H9 (cell line): ENCODE measurements at regions not wholly inside any gene's neighbourhood (a gene's known extent, or its start where the extent isn't known, plus 50 kb on each side); places are given as distances from the start of the nearest gene placed in this dataset.
"Not testable (repeated sequence)": the region's sequence is repeated elsewhere in the genome, so short reads cannot be mapped to it uniquely, and the experiment has no call there.

Source experiments
- DNase-seq: peaks from one replicate; pipeline ENCODE4 v3.0.0-alpha.2; 2017
- H2AFZ ChIP-seq: one replicate; pipeline ENCODE4 v1.6.1; 2013; ENCODE audit warnings: mild to moderate bottlenecking, low read length, control low read depth, moderate library complexity
- H2AK5ac ChIP-seq: 2 replicates; pipeline ENCODE4 v1.6.1; 2013; ENCODE audit warnings: low read length, control low read depth, mixed read lengths; ENCODE audit not compliant: insufficient read length
- H2BK120ac ChIP-seq: one replicate; pipeline ENCODE4 v1.6.1; 2013; ENCODE audit warnings: low read depth, mild to moderate bottlenecking, low read length, control low read depth, inconsistent platforms; ENCODE audit not compliant: poor library complexity, severe bottlenecking
- H2BK12ac ChIP-seq: 2 replicates; pipeline ENCODE4 v1.6.1; 2013; ENCODE audit warnings: low read length, control low read depth, mixed read lengths, low read depth; ENCODE audit not compliant: insufficient read length
- H2BK15ac ChIP-seq: 2 replicates; pipeline ENCODE4 v1.6.1; 2013; ENCODE audit warnings: low read depth, low read length, control low read depth
- H2BK20ac ChIP-seq: one replicate; pipeline ENCODE4 v1.6.1; 2013; ENCODE audit warnings: low read depth, mild to moderate bottlenecking, low read length, control low read depth, inconsistent platforms; ENCODE audit not compliant: poor library complexity, severe bottlenecking
- H2BK5ac ChIP-seq: 2 replicates; pipeline ENCODE4 v1.6.1; 2013; ENCODE audit warnings: low read length, control low read depth, mixed read lengths; ENCODE audit not compliant: insufficient read length
- H3K14ac ChIP-seq: 2 replicates; pipeline ENCODE4 v1.6.1; 2013; ENCODE audit warnings: low read length, control low read depth; ENCODE audit not compliant: insufficient read depth
- H3K18ac ChIP-seq: 2 replicates; pipeline ENCODE4 v1.6.1; 2013; ENCODE audit warnings: low read depth, mild to moderate bottlenecking, mixed read lengths, low read length, control low read depth; ENCODE audit not compliant: insufficient read length
- H3K23ac ChIP-seq: 2 replicates; pipeline ENCODE4 v1.6.1; 2013; ENCODE audit warnings: low read length, control low read depth, mixed read lengths, low read depth; ENCODE audit not compliant: insufficient read length
- H3K23me2 ChIP-seq: 2 replicates; pipeline ENCODE4 v1.6.1; 2013; ENCODE audit warnings: low read depth, mild to moderate bottlenecking, mixed read lengths, low read length, control low read depth; ENCODE audit not compliant: insufficient read length, poor library complexity, severe bottlenecking
- H3K27ac ChIP-seq: 2 replicates; pipeline ENCODE4 v1.5.1; 2013; ENCODE audit warnings: low read length, control low read depth, mixed read lengths, low read depth; ENCODE audit not compliant: insufficient read length
- H3K27me3 ChIP-seq: 2 replicates; pipeline ENCODE4 v1.6.1; 2013; ENCODE audit warnings: low read length, control low read depth, inconsistent platforms; ENCODE audit not compliant: insufficient read depth
- H3K4ac ChIP-seq: 2 replicates; pipeline ENCODE4 v1.6.1; 2013; ENCODE audit warnings: low read depth, mild to moderate bottlenecking, control low read depth, inconsistent platforms, low read length, moderate library complexity
- H3K4me1 ChIP-seq: 2 replicates; pipeline ENCODE4 v1.6.1; 2013; ENCODE audit warnings: low read length, control low read depth, inconsistent platforms; ENCODE audit not compliant: insufficient read depth
- H3K4me2 ChIP-seq: 2 replicates; pipeline ENCODE4 v1.6.1; 2013; ENCODE audit warnings: low read length, control low read depth, mixed read lengths; ENCODE audit not compliant: insufficient read length, insufficient read depth
- H3K56ac ChIP-seq: 2 replicates; pipeline ENCODE4 v1.6.1; 2013; ENCODE audit warnings: low read depth, mild to moderate bottlenecking, mixed read lengths, low read length, control low read depth; ENCODE audit not compliant: insufficient read length
- H3K79me1 ChIP-seq: 2 replicates; pipeline ENCODE4 v1.6.1; 2013; ENCODE audit warnings: low read depth, mild to moderate bottlenecking, moderate library complexity, low read length, control low read depth, inconsistent platforms; ENCODE audit not compliant: insufficient read depth, poor library complexity, severe bottlenecking
- H3K79me2 ChIP-seq: 2 replicates; pipeline ENCODE4 v1.6.1; 2013; ENCODE audit warnings: low read length, control low read depth, inconsistent platforms; ENCODE audit not compliant: insufficient read depth
- H3K9ac ChIP-seq: 2 replicates; pipeline ENCODE4 v1.6.1; 2013; ENCODE audit warnings: low read length, control low read depth, mixed read lengths; ENCODE audit not compliant: insufficient read length; ENCODE audit errors: extremely low read depth
- H3K9me3 ChIP-seq: one replicate; pipeline ENCODE4 v1.6.1; 2013; ENCODE audit warnings: low read depth, low read length, inconsistent platforms; ENCODE audit not compliant: control insufficient read depth
- H3T11ph ChIP-seq: one replicate; pipeline ENCODE4 v1.6.1; 2013; ENCODE audit warnings: mild to moderate bottlenecking, low read length, control low read depth, inconsistent platforms
- H4K20me1 ChIP-seq: one replicate; pipeline ENCODE4 v1.6.1; 2013; ENCODE audit not compliant: control insufficient read depth, insufficient read length, insufficient read depth
- H4K5ac ChIP-seq: 2 replicates; pipeline ENCODE4 v1.6.1; 2013; ENCODE audit warnings: low read depth, mild to moderate bottlenecking, mixed read lengths, low read length, control low read depth; ENCODE audit not compliant: insufficient read length
- H4K8ac ChIP-seq: replicated peaks from 2 replicates; pipeline ENCODE4 v1.6.1; 2013; ENCODE audit warnings: low read length, control low read depth, mixed read lengths, low read depth; ENCODE audit not compliant: insufficient read length
- H4K91ac ChIP-seq: 2 replicates; pipeline ENCODE4 v1.6.1; 2013; ENCODE audit warnings: low read depth, mild to moderate bottlenecking, moderate library complexity, mixed read lengths, low read length, control low read depth; ENCODE audit not compliant: insufficient read length
- H3K27ac Mint-ChIP-seq, 3 experiments: 2 replicates in 2 of 3; 3 replicates in 1 of 3; pipeline ENCODE4 v1.8.0; 2020 to 2021; ENCODE audit warnings: mixed read lengths in 3 of 3, mild to moderate bottlenecking in 1 of 3, moderate library complexity in 1 of 3
- H3K27me3 Mint-ChIP-seq: 2 replicates; pipeline ENCODE4 v1.8.0; 2021; ENCODE audit warnings: low read depth, mild to moderate bottlenecking, moderate library complexity, mixed read lengths
- H3K36me3 Mint-ChIP-seq, 3 experiments: 2 replicates in 2 of 3; 3 replicates in 1 of 3; pipeline ENCODE4 v1.8.0; 2020 to 2021; ENCODE audit warnings: low read depth in 3 of 3, mixed read lengths in 3 of 3; ENCODE audit not compliant: insufficient read depth in 1 of 3
- H3K4me1 Mint-ChIP-seq, 2 experiments: 2 replicates each; pipeline ENCODE4 v1.8.0; 2020; ENCODE audit warnings: mixed read lengths in 2 of 2
- H3K4me3 Mint-ChIP-seq, 2 experiments: 2 replicates in 1 of 2; 3 replicates in 1 of 2; pipeline ENCODE4 v1.8.0; 2020 to 2021; ENCODE audit warnings: mild to moderate bottlenecking in 2 of 2, mixed read lengths in 2 of 2, moderate library complexity in 1 of 2
- H3K9me3 Mint-ChIP-seq, 2 experiments: 2 replicates in 1 of 2; 3 replicates in 1 of 2; pipeline ENCODE4 v1.8.0; 2020; ENCODE audit warnings: mild to moderate bottlenecking in 2 of 2, mixed read lengths in 2 of 2, moderate library complexity in 1 of 2
- whole genome bisulfite sequencing: extraction: QIAGEN DNeasy Blood & Tissue Kit; methylation state at CpG from one replicate; pipeline ENCODE4 v1.1.7; 2013; ENCODE audit warnings: missing lambda C conversion rate, low lambda C conversion rate, mixed read lengths; ENCODE audit not compliant: insufficient read length; ENCODE audit errors: extremely low coverage; 5-methylcytosine and 5-hydroxymethylcytosine counted together

DNA sequence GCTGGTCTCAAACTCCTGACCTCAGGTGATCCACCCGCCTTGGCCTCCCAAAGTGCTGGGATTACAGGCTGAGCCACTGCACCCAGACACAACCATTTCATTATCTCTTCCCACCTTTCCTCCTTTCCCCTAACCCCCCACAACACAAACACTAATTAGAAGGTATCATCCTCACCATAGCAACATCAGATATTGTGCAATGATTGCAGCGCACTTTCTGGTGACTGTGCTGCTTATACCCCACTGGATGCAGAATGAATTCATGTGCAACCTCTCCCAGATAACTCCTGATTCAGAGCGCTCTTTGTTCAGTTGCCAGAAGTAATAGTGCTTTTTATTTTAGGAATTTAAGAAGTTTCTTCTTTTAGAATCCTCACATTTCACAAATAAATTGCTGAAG, 300.1 kb downstream of the CEP170 start:
- not testable (repeated sequence) for H3K9me3 Mint-ChIP-seq, H2BK5ac ChIP-seq, H4K8ac ChIP-seq, H3K27me3 ChIP-seq, H3K4me3 Mint-ChIP-seq, H2BK20ac ChIP-seq, H3T11ph ChIP-seq, H3K56ac ChIP-seq, H3K36me3 Mint-ChIP-seq, H3K9me3 ChIP-seq, H3K79me1 ChIP-seq, H3K4me2 ChIP-seq, H3K27ac ChIP-seq, H3K4ac ChIP-seq, DNase-seq, H3K18ac ChIP-seq, H3K23ac ChIP-seq, H3K27me3 Mint-ChIP-seq, H2BK12ac ChIP-seq, H3K79me2 ChIP-seq, H4K5ac ChIP-seq, H3K14ac ChIP-seq, H4K91ac ChIP-seq, H2AFZ ChIP-seq, H3K9ac ChIP-seq, H3K4me1 ChIP-seq, H2AK5ac ChIP-seq, H2BK120ac ChIP-seq, H4K20me1 ChIP-seq, H3K27ac Mint-ChIP-seq, H2BK15ac ChIP-seq, H3K4me1 Mint-ChIP-seq, H3K23me2 ChIP-seq
- no CpG with 5 or more reads among the region's 3 CpGs for WGBS
